ENCODE measurements at regions not wholly inside any gene's neighbourhood (a gene's known extent, or its start where the extent isn't known, plus 50 kb on each side); places are given as distances from the start of the nearest gene placed in this dataset.
A peak's percentile ranks its signal among the peaks of the same experiment; 100 is the strongest.

- intact Hi-C loops (cut with DNase I), result no loop called here
- 85% methylated on average over 19 of the region's 19 CpGs for WGBS
- no peak overlapping the region for H3K27ac ChIP-seq
- H3K4me3 ChIP-seq, result no peak overlapping the region
- no peaks in the 10 kb centered on the region for H3K27me3 ChIP-seq (replicated peaks; ENCODE audit: insufficient read depth)
- no peak for DNase-seq (ENCODE audit: low spot score)
- TF ChIP-seq POLR2A (IDR thresholded peaks at IDR 0.05), result no peak
- TF ChIP-seq POLR2AphosphoS5 (IDR thresholded peaks at IDR 0.05), result no peak
- no peak for TF ChIP-seq CTCF (IDR thresholded peaks at IDR 0.05)
- no peaks in the 10 kb centered on the region for H3K36me3 ChIP-seq
- peaks cover 12% of the 10 kb centered on the region for H3K4me1 ChIP-seq (replicated peaks)
- H3K9me3 ChIP-seq, result no peaks in the 10 kb centered on the region
Observed at GRCh38 chr11:71115770-71116692, 136.3 kb downstream of the SHANK2 start.

- DNase-seq (ENCODE audit: low spot score), result no peak
Observed at GRCh38 chr11:71114124-71114851, 138.1 kb downstream of the SHANK2 start.

GRCh38 chr11:71112990-71113389 lies 139.4 kb downstream of the SHANK2 start:
- Histone ChIP-seq H3K27ac (peak overlapping the region; percentile 46 to 68), H3K27me3 (replicated peaks; ENCODE audit: insufficient read depth) (no peaks in the 10 kb centered on the region), H3K36me3 (no peaks in the 10 kb centered on the region), H3K4me3 (no peak overlapping the region), H3K4me1 (replicated peaks) (peaks cover 12% of the 10 kb centered on the region), H3K9me3 (no peaks in the 10 kb centered on the region)
- peak; percentile 80 for DNase-seq (ENCODE audit: low spot score)
- 36% methylated on average over 16 of the region's 16 CpGs for WGBS
- TF ChIP-seq POLR2A (IDR thresholded peaks at IDR 0.05) (no peak), POLR2AphosphoS5 (IDR thresholded peaks at IDR 0.05) (peak; percentile 82)
- intact Hi-C loops (cut with DNase I), result no loop called here

More at GRCh38 chr11:71114124-71114851, 138.1 kb downstream of the SHANK2 start:
- H3K4me3 ChIP-seq, result no peak overlapping the region
- intact Hi-C loops (cut with DNase I), result no loop called here
- H3K4me1 ChIP-seq (replicated peaks), result peaks cover 12% of the 10 kb centered on the region
- H3K36me3 ChIP-seq, result no peaks in the 10 kb centered on the region
- no peaks in the 10 kb centered on the region for H3K9me3 ChIP-seq
- no peaks in the 10 kb centered on the region for H3K27me3 ChIP-seq (replicated peaks; ENCODE audit: insufficient read depth)
- TF ChIP-seq POLR2A (IDR thresholded peaks at IDR 0.05) (no peak), CTCF (IDR thresholded peaks at IDR 0.05) (peak in 1 of 4 experiments; percentile 7), POLR2AphosphoS5 (IDR thresholded peaks at IDR 0.05) (no peak)
- no peak overlapping the region for H3K27ac ChIP-seq
- WGBS, result 83% methylated on average over 12 of the region's 12 CpGs

- no peaks in the 10 kb centered on the region for H3K27me3 ChIP-seq (replicated peaks; ENCODE audit: insufficient read depth)
- intact Hi-C loops (cut with DNase I), result no loop called here
- WGBS, result 72% methylated on average over 9 of the region's 9 CpGs
Observed at GRCh38 chr11:71112454-71112853, 139.9 kb downstream of the SHANK2 start.

More at GRCh38 chr11:71112454-71112853, 139.9 kb downstream of the SHANK2 start:
- no peaks in the 10 kb centered on the region for H3K9me3 ChIP-seq
- DNase-seq (ENCODE audit: low spot score), result no peak
- H3K4me1 ChIP-seq (replicated peaks), result peaks cover 12% of the 10 kb centered on the region
- TF ChIP-seq POLR2AphosphoS5 (IDR thresholded peaks at IDR 0.05), result no peak
- no peak for TF ChIP-seq POLR2A (IDR thresholded peaks at IDR 0.05)
- no peak for TF ChIP-seq CTCF (IDR thresholded peaks at IDR 0.05)
- no peaks in the 10 kb centered on the region for H3K36me3 ChIP-seq
- H3K27ac ChIP-seq, result peak overlapping the region; percentile 46 to 68
- H3K4me3 ChIP-seq, result no peak overlapping the region
